SK-N-SH (cell line): ENCODE measurements at regions not wholly inside any gene's neighbourhood (a gene's known extent, or its start where the extent isn't known, plus 50 kb on each side); places are given as distances from the start of the nearest gene placed in this dataset.

Experiments used
- CTCF ChIA-PET: fragments of 300-600, 350-600 bp; formaldehyde crosslinking; extraction: SDS; loops from one replicate; lab custom pipeline; 2021; lab: Yijun Ruan, JAX
- POLR2A ChIA-PET: fragments of 350-600 bp; sonication (Branson Sonifier 250); formaldehyde crosslinking; extraction: SDS; loops from one replicate; lab custom pipeline; 2020; ENCODE audit warnings: antibody characterized with exemption, inconsistent platforms; lab: Yijun Ruan, JAX
- DNase-seq: peaks from one replicate; pipeline ENCODE4 v3.0.0; 2012
- H2AFZ ChIP-seq: fragments of 200-600 bp; sonication (generic); 2 replicates; pipeline ENCODE4 v1.8.1; 2016; ENCODE audit warnings: antibody characterized with exemption, mild to moderate bottlenecking, low read depth
- H3F3A ChIP-seq: fragments of 200-600 bp; sonication (generic); replicated peaks from 2 replicates; pipeline ENCODE3; 2016; ENCODE audit warnings: antibody characterized with exemption, mild to moderate bottlenecking; ENCODE audit not compliant: insufficient read depth
- H3K27ac ChIP-seq, 2 experiments: fragments of 200-500 bp in 1 of 2; fragments of 200-600 bp in 1 of 2; sonication (Bioruptor generic) in 1 of 2; sonication (generic), shearing (Covaris generic) in 1 of 2; 2 replicates each; pipeline versions ENCODE4 v1.5.1 to v1.6.1; 2014 to 2016; ENCODE audit warnings: low read depth in 2 of 2, inconsistent platforms in 1 of 2, low read length in 1 of 2, mild to moderate bottlenecking in 1 of 2, mixed read lengths in 1 of 2
- H3K27me3 ChIP-seq: fragments of 200-600 bp; sonication (generic), shearing (Covaris generic); 2 replicates; pipeline ENCODE4 v1.6.1; 2016; ENCODE audit warnings: mixed run types; ENCODE audit not compliant: insufficient read depth
- H3K36me3 ChIP-seq, 2 experiments: fragments of 200-500 bp in 1 of 2; fragments of 200-600 bp in 1 of 2; sonication (Bioruptor generic) in 1 of 2; sonication (generic) in 1 of 2; replicated peaks in 1 of 2; 2 replicates each; pipeline versions ENCODE3 to v1.5.1; 2014 to 2016; ENCODE audit warnings: low read length in 1 of 2, mild to moderate bottlenecking in 1 of 2; ENCODE audit not compliant: insufficient read depth in 2 of 2, control insufficient read depth in 1 of 2
- H3K4me1 ChIP-seq, 2 experiments: fragments of 200-500 bp in 1 of 2; fragments of 200-600 bp in 1 of 2; sonication (Bioruptor generic) in 1 of 2; sonication (generic), shearing (Covaris generic) in 1 of 2; 2 replicates each; pipeline versions ENCODE4 v1.5.1 to v1.6.1; 2014 to 2016; ENCODE audit warnings: low read depth in 1 of 2, low read length in 1 of 2, mixed run types in 1 of 2; ENCODE audit not compliant: insufficient read depth in 2 of 2, control insufficient read depth in 1 of 2
- H3K4me2 ChIP-seq: fragments of 200-600 bp; sonication (generic), shearing (Covaris generic); 2 replicates; pipeline ENCODE4 v1.6.1; 2017; ENCODE audit warnings: mixed run types
- H3K4me3 ChIP-seq, 2 experiments: fragments of 200-500 bp in 1 of 2; fragments of 200-600 bp in 1 of 2; sonication (Bioruptor generic) in 1 of 2; sonication (generic), shearing (Covaris generic) in 1 of 2; 2 replicates each; pipeline versions ENCODE4 v1.5.1 to v1.8.1; 2014 to 2016; ENCODE audit warnings: low read depth in 2 of 2, inconsistent platforms in 1 of 2, low read length in 1 of 2, mild to moderate bottlenecking in 1 of 2, mixed read lengths in 1 of 2, moderate library complexity in 1 of 2
- H3K79me2 ChIP-seq: fragments of 200-600 bp; sonication (generic); 2 replicates; pipeline ENCODE4 v1.8.1; 2017; ENCODE audit warnings: mild to moderate bottlenecking; ENCODE audit not compliant: insufficient read depth
- H3K9ac ChIP-seq: fragments of 200-600 bp; sonication (generic); 2 replicates; pipeline ENCODE4 v1.6.1; 2017; ENCODE audit warnings: mixed run types
- H3K9me2 ChIP-seq: fragments of 200-600 bp; sonication (generic); 2 replicates; pipeline ENCODE4 v1.6.1; 2017; ENCODE audit warnings: mixed run types
- H3K9me3 ChIP-seq: fragments of 200-600 bp; sonication (generic); 2 replicates; pipeline ENCODE4 v1.6.1; 2017; ENCODE audit warnings: mixed run types, mild to moderate bottlenecking, moderate library complexity
- H4K20me1 ChIP-seq: fragments of 200-600 bp; sonication (generic); 2 replicates; pipeline ENCODE4 v1.6.1; 2017; ENCODE audit warnings: mild to moderate bottlenecking, mixed run types; ENCODE audit not compliant: insufficient read depth
- CHD2 ChIP-seq: fragments of 150-350 bp; IDR thresholded peaks from 2 replicates; pipeline ENCODE4 v1.6.1; 2018; ENCODE audit warnings: low read length; ENCODE audit not compliant: partially characterized antibody
- CTCF ChIP-seq: fragments of 200-600 bp; sonication (generic); IDR thresholded peaks from 2 replicates; pipeline ENCODE4 v1.6.1; 2017; ENCODE audit warnings: antibody characterized with exemption, mild to moderate bottlenecking, moderate library complexity
- EZH2phosphoT487 ChIP-seq: fragments of 200-600 bp; sonication (generic); IDR thresholded peaks from 2 replicates; pipeline ENCODE4 v1.6.1; 2017; ENCODE audit warnings: low read depth, mixed run types, mild to moderate bottlenecking, antibody characterized with exemption, moderate library complexity, borderline replicate concordance
- FOSL2 ChIP-seq: IDR thresholded peaks from 2 replicates; pipeline ENCODE4 v1.4.0; 2012; ENCODE audit warnings: low read depth, mild to moderate bottlenecking, moderate library complexity, borderline replicate concordance
- FOXJ3 ChIP-seq: sonication (generic); formaldehyde crosslinking; IDR thresholded peaks from 2 replicates; pipeline ENCODE4 v1.5.1; 2020; ENCODE audit warnings: mild to moderate bottlenecking, missing genetic modification reagents
- FOXM1 ChIP-seq: IDR thresholded peaks from 2 replicates; pipeline ENCODE4 v1.4.0; 2012; ENCODE audit warnings: low read depth, mild to moderate bottlenecking
- GABPA ChIP-seq: IDR thresholded peaks from 2 replicates; pipeline ENCODE4 v1.4.0; 2012; ENCODE audit warnings: low read depth, mild to moderate bottlenecking
- GATA2 ChIP-seq: sonication (generic); formaldehyde crosslinking; IDR thresholded peaks from 2 replicates; pipeline ENCODE4 v1.5.0; 2020; ENCODE audit warnings: mild to moderate bottlenecking, missing genetic modification reagents
- IRF3 ChIP-seq: fragments of 150-350 bp; IDR thresholded peaks from 2 replicates; pipeline ENCODE4 v1.6.1; 2016; ENCODE audit warnings: mild to moderate bottlenecking, low read depth, low read length
- MAX ChIP-seq: IDR thresholded peaks from 2 replicates; pipeline ENCODE4 v1.4.0; 2012; ENCODE audit warnings: low read depth
- MEF2A ChIP-seq: IDR thresholded peaks from 2 replicates; pipeline ENCODE4 v1.4.0; 2012; ENCODE audit warnings: low read depth, borderline replicate concordance
- MXI1 ChIP-seq: IDR thresholded peaks from 2 replicates; pipeline ENCODE4 v1.6.1; 2012; ENCODE audit warnings: mild to moderate bottlenecking, low read depth, low read length, improper control_type of control experiment
- NFIC ChIP-seq: IDR thresholded peaks from 2 replicates; pipeline ENCODE4 v1.4.0; 2012; ENCODE audit warnings: borderline replicate concordance
- NRF1 ChIP-seq: IDR thresholded peaks from 2 replicates; pipeline ENCODE4 v1.6.1; 2012; ENCODE audit warnings: low read depth, mild to moderate bottlenecking, low read length
- RAD21 ChIP-seq: IDR thresholded peaks from 2 replicates; pipeline ENCODE4 v1.6.1; 2012; ENCODE audit warnings: mild to moderate bottlenecking, low read length
- RCOR1 ChIP-seq: fragments of 150-350 bp; IDR thresholded peaks from 2 replicates; pipeline ENCODE4 v1.6.1; 2017; ENCODE audit warnings: antibody characterized with exemption, low read length
- RXRA ChIP-seq: IDR thresholded peaks from 2 replicates; pipeline ENCODE4 v1.4.0; 2012; ENCODE audit warnings: low read depth, mild to moderate bottlenecking, borderline replicate concordance
- SIN3A ChIP-seq: IDR thresholded peaks from 2 replicates; pipeline ENCODE4 v1.6.1; 2012; ENCODE audit warnings: low read depth, mild to moderate bottlenecking, low read length, moderate library complexity, borderline replicate concordance
- SMC3 ChIP-seq: IDR thresholded peaks from 2 replicates; pipeline ENCODE4 v1.6.1; 2012; ENCODE audit warnings: low read depth, low read length, improper control_type of control experiment
- TAF1 ChIP-seq: IDR thresholded peaks from 2 replicates; pipeline ENCODE4 v1.6.1; 2012; ENCODE audit warnings: low read depth, mild to moderate bottlenecking, low read length, moderate library complexity, borderline replicate concordance
- TEAD4 ChIP-seq: IDR thresholded peaks from 2 replicates; pipeline ENCODE4 v1.4.0; 2012; ENCODE audit warnings: mild to moderate bottlenecking, borderline replicate concordance; ENCODE audit not compliant: insufficient read depth
- USF1 ChIP-seq: IDR thresholded peaks from 2 replicates; pipeline ENCODE4 v1.4.0; 2012; ENCODE audit warnings: low read depth, borderline replicate concordance
- USF2 ChIP-seq: fragments of 150-350 bp; IDR thresholded peaks from 2 replicates; pipeline ENCODE4 v1.6.1; 2017; ENCODE audit warnings: antibody characterized with exemption, low read length, low read depth, borderline replicate concordance
- YY1 ChIP-seq: IDR thresholded peaks from 2 replicates; pipeline ENCODE4 v1.4.0; 2012; ENCODE audit warnings: low read depth, mild to moderate bottlenecking
- WGBS: methylation state at CpG from one replicate; pipeline ENCODE4 v1.1.6; 2017; ENCODE audit warnings: low lambda C conversion rate; 5-methylcytosine and 5-hydroxymethylcytosine counted together

- H3K4me2 ChIP-seq, result no peak overlapping the region
- H3K79me2 ChIP-seq, result no peaks in the 10 kb centered on the region
- no peaks in the 10 kb centered on the region for H3K27me3 ChIP-seq
- no peak overlapping the region for H3K9ac ChIP-seq
- H3K9me3 ChIP-seq, result no peaks in the 10 kb centered on the region
- H3K4me1 ChIP-seq, result peaks cover 0 to 7% of the 10 kb centered on the region in 2 experiments; a peak in 2 of 4 replicates
- no peak overlapping the region for H2AFZ ChIP-seq
- TF ChIP-seq FOSL2 (no peak), SIN3A (no peak), USF1 (no peak), TAF1 (no peak), YY1 (no peak), MXI1 (no peak), TEAD4 (no peak), IRF3 (no peak)
- TF ChIP-seq, all 33 proteins: peak for 0
- Histone ChIP-seq H3K36me3 (no peaks in the 10 kb centered on the region), H3K27ac (no peak overlapping the region), H4K20me1 (no peaks in the 10 kb centered on the region), H3K4me3 (no peak overlapping the region), H3F3A (no peaks in the 10 kb centered on the region), H3K9me2 (no peaks in the 10 kb centered on the region)
- WGBS, result 89% methylated on average over 1 of the region's 1 CpG
- DNase-seq, result no peak
- POLR2A ChIA-PET, result interaction anchor here (0.6 kb wide), 1 partner anchor 36 kb away, joined by 3 read pairs; no protein-coding TSS in a partner anchor
- CTCF ChIA-PET, result interaction anchor here (0.6 kb wide), 1 partner anchor 187 kb away, joined by 3 read pairs; no protein-coding TSS in a partner anchor
Measured at GRCh38 chr4:138869165-138869564, 146.4 kb upstream of the NOCT start.

GRCh38 chr4:138868562-138868961 lies 147.0 kb upstream of the NOCT start:
- Histone ChIP-seq H3K79me2 (no peaks in the 10 kb centered on the region), H3K4me3 (no peak overlapping the region), H3K27me3 (no peaks in the 10 kb centered on the region), H2AFZ (no peak overlapping the region), H3K9me2 (no peaks in the 10 kb centered on the region), H3K36me3 (no peaks in the 10 kb centered on the region), H3K27ac (no peak overlapping the region), H4K20me1 (no peaks in the 10 kb centered on the region), H3K4me2 (no peak overlapping the region), H3K9ac (no peak overlapping the region), H3K4me1 (peaks cover 0 to 7% of the 10 kb centered on the region in 2 experiments; a peak in 2 of 4 replicates), H3F3A (no peaks in the 10 kb centered on the region), H3K9me3 (no peaks in the 10 kb centered on the region)
- WGBS, result 69% methylated on average over 3 of the region's 3 CpGs
- POLR2A ChIA-PET, result no interaction called here
- no peak for TF ChIP-seq RAD21
- no peak for TF ChIP-seq FOXJ3
- no peak for TF ChIP-seq USF2
- TF ChIP-seq SMC3, result no peak
- no peak for TF ChIP-seq GABPA
- no peak for TF ChIP-seq CHD2
- no peak for TF ChIP-seq RCOR1
- no peak for TF ChIP-seq CTCF
- TF ChIP-seq NFIC, result no peak
- TF ChIP-seq GATA2 (CRISPR knock-in tag), result no peak
- no peak for TF ChIP-seq NRF1
- TF ChIP-seq EZH2phosphoT487, result no peak
- TF ChIP-seq FOSL2, result no peak
- no peak for TF ChIP-seq MAX
- TF ChIP-seq USF1, result no peak
- no peak for TF ChIP-seq RXRA
- TF ChIP-seq FOXM1, result no peak
- TF ChIP-seq MEF2A, result no peak
- DNase-seq, result no peak
- CTCF ChIA-PET, result interaction anchor here (0.6 kb wide), 1 partner anchor 187 kb away, joined by 3 read pairs; no protein-coding TSS in a partner anchor
